ENCODE measurements at regions not wholly inside any gene's neighbourhood (a gene's known extent, or its start where the extent isn't known, plus 50 kb on each side); places are given as distances from the start of the nearest gene placed in this dataset.

DNA sequence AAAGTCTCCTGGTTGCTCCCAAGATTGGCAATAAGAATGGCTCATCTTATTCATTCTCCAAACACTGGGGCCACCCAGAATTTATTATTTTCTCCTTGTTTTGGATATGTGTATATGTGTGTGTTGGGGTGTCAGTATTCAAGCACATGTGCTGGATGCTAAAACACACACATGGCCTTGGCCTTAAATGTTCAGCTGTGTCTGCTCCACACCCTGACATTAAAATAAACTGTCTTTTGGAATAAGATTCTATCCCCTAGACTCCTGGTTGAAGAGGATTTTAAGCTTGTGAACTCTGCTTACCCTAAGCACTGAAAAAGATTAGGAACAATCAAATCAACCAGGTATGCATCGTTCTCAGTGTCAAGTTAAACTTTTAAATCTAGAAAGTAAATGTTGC, 382.9 kb upstream of the MCTP2 start:
- no peaks in the 10 kb centered on the region for H3K27me3 ChIP-seq (ENCODE audit: control insufficient read depth, insufficient read depth, low read length)
- TF ChIP-seq, protein P1, sequence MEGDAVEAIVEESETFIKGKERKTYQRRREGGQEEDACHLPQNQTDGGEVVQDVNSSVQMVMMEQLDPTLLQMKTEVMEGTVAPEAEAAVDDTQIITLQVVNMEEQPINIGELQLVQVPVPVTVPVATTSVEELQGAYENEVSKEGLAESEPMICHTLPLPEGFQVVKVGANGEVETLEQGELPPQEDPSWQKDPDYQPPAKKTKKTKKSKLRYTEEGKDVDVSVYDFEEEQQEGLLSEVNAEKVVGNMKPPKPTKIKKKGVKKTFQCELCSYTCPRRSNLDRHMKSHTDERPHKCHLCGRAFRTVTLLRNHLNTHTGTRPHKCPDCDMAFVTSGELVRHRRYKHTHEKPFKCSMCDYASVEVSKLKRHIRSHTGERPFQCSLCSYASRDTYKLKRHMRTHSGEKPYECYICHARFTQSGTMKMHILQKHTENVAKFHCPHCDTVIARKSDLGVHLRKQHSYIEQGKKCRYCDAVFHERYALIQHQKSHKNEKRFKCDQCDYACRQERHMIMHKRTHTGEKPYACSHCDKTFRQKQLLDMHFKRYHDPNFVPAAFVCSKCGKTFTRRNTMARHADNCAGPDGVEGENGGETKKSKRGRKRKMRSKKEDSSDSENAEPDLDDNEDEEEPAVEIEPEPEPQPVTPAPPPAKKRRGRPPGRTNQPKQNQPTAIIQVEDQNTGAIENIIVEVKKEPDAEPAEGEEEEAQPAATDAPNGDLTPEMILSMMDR (IDR thresholded peaks at IDR 0.05; ENCODE audit: low read depth, low read length): no peak
- H3K9me3 ChIP-seq (ENCODE audit: control insufficient read depth, insufficient read depth, low read length): no peaks in the 10 kb centered on the region
- ChIA-PET CTCF (interaction anchor here (1.4 kb wide), 1 partner anchor 272 kb away, joined by 5 read pairs; no protein-coding TSS in a partner anchor), POLR2A (no interaction called here)
- no peak overlapping the region for H3K27ac ChIP-seq (ENCODE audit: low read depth, low read length)
- no peak for DNase-seq (ENCODE audit: low read depth, low spot score)
- H3K4me3 ChIP-seq (ENCODE audit: low read depth, low read length): no peak overlapping the region

GRCh38 chr15:93848076-93848475, 383.3 kb upstream of the MCTP2 start:
- TF ChIP-seq, protein P1 (IDR thresholded peaks at IDR 0.05; ENCODE audit: low read depth, low read length): no peak

GRCh38 chr15:93846148-93846547, 385.2 kb upstream of the MCTP2 start:
- POLR2A ChIA-PET: no interaction called here
- no peak for DNase-seq (ENCODE audit: low read depth, low spot score)
- Histone ChIP-seq H3K27ac (ENCODE audit: low read depth, low read length) (no peak overlapping the region), H3K9me3 (ENCODE audit: control insufficient read depth, insufficient read depth, low read length) (no peaks in the 10 kb centered on the region), H3K27me3 (ENCODE audit: control insufficient read depth, insufficient read depth, low read length) (no peaks in the 10 kb centered on the region), H3K4me3 (ENCODE audit: low read depth, low read length) (no peak overlapping the region)
- CTCF ChIA-PET: no interaction called here
- TF ChIP-seq, protein P1 (IDR thresholded peaks at IDR 0.05; ENCODE audit: low read depth, low read length): no peak

More at GRCh38 chr15:93848076-93848475, 383.3 kb upstream of the MCTP2 start:
- H3K27ac ChIP-seq (ENCODE audit: low read depth, low read length): no peak overlapping the region
- DNase-seq (ENCODE audit: low read depth, low spot score): no peak
- H3K4me3 ChIP-seq (ENCODE audit: low read depth, low read length): no peak overlapping the region
- H3K27me3 ChIP-seq (ENCODE audit: control insufficient read depth, insufficient read depth, low read length): no peaks in the 10 kb centered on the region
- CTCF ChIA-PET: interaction anchor here (0.6 to 1.4 kb wide), 2 partner anchors 37 to 272 kb away, joined by 3 to 5 read pairs; no protein-coding TSS in a partner anchor
- no peaks in the 10 kb centered on the region for H3K9me3 ChIP-seq (ENCODE audit: control insufficient read depth, insufficient read depth, low read length)
- POLR2A ChIA-PET: no interaction called here

DNA sequence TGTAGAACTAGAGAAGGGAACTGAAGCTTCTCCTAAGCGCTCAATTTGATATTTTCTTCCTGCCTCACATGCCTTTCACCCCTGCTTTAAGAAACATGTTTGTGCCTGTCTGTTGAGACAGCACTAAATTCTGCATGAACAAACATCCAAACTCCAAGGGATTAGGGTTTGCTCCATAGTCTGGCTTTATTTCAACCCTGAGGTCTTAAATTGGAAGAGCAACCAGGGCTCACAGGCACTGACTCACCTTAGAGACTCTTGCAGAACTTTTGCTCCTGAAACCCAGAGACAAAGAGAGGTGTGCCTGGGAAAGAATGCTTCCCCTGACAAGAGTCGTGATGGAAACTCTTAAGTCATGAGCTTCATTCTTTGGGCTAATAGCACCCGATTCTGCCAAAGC, 393.9 kb upstream of the MCTP2 start:
- POLR2A ChIA-PET: no interaction called here
- Histone ChIP-seq H3K4me3 (ENCODE audit: low read depth, low read length) (no peak overlapping the region), H3K27ac (ENCODE audit: low read depth, low read length) (no peak overlapping the region), H3K9me3 (ENCODE audit: control insufficient read depth, insufficient read depth, low read length) (no peaks in the 10 kb centered on the region), H3K27me3 (ENCODE audit: control insufficient read depth, insufficient read depth, low read length) (no peaks in the 10 kb centered on the region)
- TF ChIP-seq, protein P1 (IDR thresholded peaks at IDR 0.05; ENCODE audit: low read depth, low read length): no peak
- no peak for DNase-seq (ENCODE audit: low read depth, low spot score)
- CTCF ChIA-PET: no interaction called here

DNA sequence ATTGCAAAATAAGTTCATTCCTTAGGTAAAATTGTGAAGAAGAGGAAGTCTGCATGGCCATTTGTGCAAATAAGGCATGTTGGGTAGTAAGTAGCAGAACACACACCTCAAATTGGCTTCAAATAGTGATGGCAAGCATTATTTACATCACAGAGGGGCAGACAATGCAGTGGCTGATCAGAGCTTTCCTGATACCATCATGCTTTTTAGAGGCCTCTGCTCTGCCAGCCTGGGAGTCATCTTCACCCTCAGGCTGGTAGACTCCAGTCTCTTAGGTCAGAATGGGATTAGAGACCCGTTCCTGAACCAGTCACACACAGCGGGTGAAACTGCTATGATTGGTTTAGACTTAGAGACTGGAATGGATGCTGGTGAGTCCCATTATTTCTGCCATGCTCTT, 396.0 kb upstream of the MCTP2 start:
- Histone ChIP-seq H3K27ac (ENCODE audit: low read depth, low read length) (no peak overlapping the region), H3K4me3 (ENCODE audit: low read depth, low read length) (no peak overlapping the region), H3K9me3 (ENCODE audit: control insufficient read depth, insufficient read depth, low read length) (no peaks in the 10 kb centered on the region), H3K27me3 (ENCODE audit: control insufficient read depth, insufficient read depth, low read length) (no peaks in the 10 kb centered on the region)
- no peak for DNase-seq (ENCODE audit: low read depth, low spot score)
- TF ChIP-seq, protein P1 (IDR thresholded peaks at IDR 0.05; ENCODE audit: low read depth, low read length): no peak
- ChIA-PET POLR2A (no interaction called here), CTCF (no interaction called here)

All from AG04450 (cell line).